Spleen (tissue), 7 donors: ENCODE measurements at regions not wholly inside any gene's neighbourhood (a gene's known extent, or its start where the extent isn't known, plus 50 kb on each side); places are given as distances from the start of the nearest gene placed in this dataset.

Experiments used
- POLR2A ChIP-seq, 3 donors: fragments of 450-650 bp; IDR thresholded peaks; one replicate each; pipeline ENCODE4 v1.5.1; 2017; ENCODE audit warnings: antibody characterized with exemption in 3 of 3, mild to moderate bottlenecking in 1 of 3
- POLR2AphosphoS5 ChIP-seq, 3 donors: sonication (generic); formaldehyde crosslinking; IDR thresholded peaks; one replicate each; pipeline ENCODE4 v1.5.1; 2017; ENCODE audit warnings: antibody characterized with exemption in 3 of 3
- TF ChIP-seq, protein P1 (sequence below), 11 experiments: fragments of 200-600 bp in 7 of 11; fragments of 450-650 bp in 4 of 11; sonication (generic) in 4 of 11; IDR thresholded peaks in 8 of 11; conservative IDR thresholded peaks in 3 of 11; 1 replicate in 7 of 11; 2 replicates in 4 of 11; pipeline versions ENCODE4 v1.4.0 to v1.8.0; 2016 to 2021; ENCODE audit warnings: antibody characterized with exemption in 11 of 11, inconsistent platforms in 4 of 11, mild to moderate bottlenecking in 1 of 11
- donor health status: DM: no; HTN: no; CAD: no; lungs with moderate emphysema.
- donor health status: DM: no; HTN: no; CAD: no.
- donor health status: DM: no; HTN: no; CAD: no.

DNA sequence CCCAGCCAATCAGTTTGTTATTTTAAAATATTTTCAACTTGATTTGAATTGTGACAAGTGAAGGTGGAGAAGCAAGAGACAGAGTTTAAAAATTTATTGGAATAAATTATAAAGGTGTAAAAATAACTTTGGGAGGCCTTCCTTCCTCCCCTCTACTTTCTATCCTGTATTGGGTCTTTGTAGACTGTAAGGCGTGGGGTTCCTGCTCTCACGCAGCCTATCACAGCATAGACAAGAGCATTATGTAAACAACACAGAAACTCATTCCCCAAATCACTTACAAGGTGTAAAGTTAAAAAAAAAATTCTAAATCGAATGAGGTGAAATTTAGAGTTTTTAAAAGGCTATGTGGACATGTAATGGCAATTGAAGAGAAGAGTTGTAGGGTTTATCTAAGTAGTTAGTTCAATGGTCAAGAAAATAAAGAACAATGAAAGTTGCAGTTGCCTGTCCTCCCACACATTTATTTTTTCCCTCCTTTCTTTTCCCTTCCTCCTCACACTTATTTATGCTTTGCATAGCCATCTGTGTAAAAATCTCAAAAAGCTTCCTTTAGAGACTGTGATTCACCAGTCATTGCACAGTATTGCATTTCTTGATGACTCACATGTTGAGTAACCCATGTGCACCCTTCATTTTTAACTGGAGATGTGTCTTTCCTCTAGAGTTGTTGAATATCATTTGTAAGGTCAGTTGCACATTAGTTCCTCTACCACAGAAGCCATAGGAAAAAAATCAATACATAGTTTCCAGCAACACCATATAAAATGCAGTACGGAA lies 242.2 kb downstream of the PTPRC start:
- TF ChIP-seq, protein P1, sequence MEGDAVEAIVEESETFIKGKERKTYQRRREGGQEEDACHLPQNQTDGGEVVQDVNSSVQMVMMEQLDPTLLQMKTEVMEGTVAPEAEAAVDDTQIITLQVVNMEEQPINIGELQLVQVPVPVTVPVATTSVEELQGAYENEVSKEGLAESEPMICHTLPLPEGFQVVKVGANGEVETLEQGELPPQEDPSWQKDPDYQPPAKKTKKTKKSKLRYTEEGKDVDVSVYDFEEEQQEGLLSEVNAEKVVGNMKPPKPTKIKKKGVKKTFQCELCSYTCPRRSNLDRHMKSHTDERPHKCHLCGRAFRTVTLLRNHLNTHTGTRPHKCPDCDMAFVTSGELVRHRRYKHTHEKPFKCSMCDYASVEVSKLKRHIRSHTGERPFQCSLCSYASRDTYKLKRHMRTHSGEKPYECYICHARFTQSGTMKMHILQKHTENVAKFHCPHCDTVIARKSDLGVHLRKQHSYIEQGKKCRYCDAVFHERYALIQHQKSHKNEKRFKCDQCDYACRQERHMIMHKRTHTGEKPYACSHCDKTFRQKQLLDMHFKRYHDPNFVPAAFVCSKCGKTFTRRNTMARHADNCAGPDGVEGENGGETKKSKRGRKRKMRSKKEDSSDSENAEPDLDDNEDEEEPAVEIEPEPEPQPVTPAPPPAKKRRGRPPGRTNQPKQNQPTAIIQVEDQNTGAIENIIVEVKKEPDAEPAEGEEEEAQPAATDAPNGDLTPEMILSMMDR (IDR thresholded peaks at IDR 0.05 in 8 of 11, conservative IDR thresholded peaks at IDR 0.05 in 3 of 11): no peak
- no peak for TF ChIP-seq POLR2AphosphoS5 (IDR thresholded peaks at IDR 0.05)
- no peak for TF ChIP-seq POLR2A (IDR thresholded peaks at IDR 0.05)
